OCI-LY1 (cell line): ENCODE measurements at regions not wholly inside any gene's neighbourhood (a gene's known extent, or its start where the extent isn't known, plus 50 kb on each side); places are given as distances from the start of the nearest gene placed in this dataset.

Source experiments
- H2AFZ ChIP-seq: fragments of 200-600 bp; sonication (generic), shearing (Covaris generic); 2 replicates; pipeline ENCODE4 v1.6.0; 2014; ENCODE audit warnings: antibody characterized with exemption, mild to moderate bottlenecking, low read length
- H3F3A ChIP-seq: fragments of 200-600 bp; sonication (generic), shearing (Covaris generic); 2 replicates; pipeline ENCODE4 v1.6.0; 2014; ENCODE audit warnings: mild to moderate bottlenecking, antibody characterized with exemption, low read length, moderate library complexity; ENCODE audit not compliant: insufficient read depth
- H3K27ac ChIP-seq: fragments of 200-600 bp; sonication (generic); 2 replicates; pipeline ENCODE4 v1.5.1; 2014; ENCODE audit warnings: low read length, mixed run types, mild to moderate bottlenecking, low read depth; ENCODE audit not compliant: poor library complexity, severe bottlenecking
- H3K27me3 ChIP-seq: fragments of 200-600 bp; sonication (generic); 2 replicates; pipeline ENCODE4 v1.6.0; 2014; ENCODE audit warnings: antibody characterized with exemption, mild to moderate bottlenecking, low read length, moderate library complexity; ENCODE audit not compliant: insufficient read depth
- H3K36me3 ChIP-seq: fragments of 200-600 bp; sonication (generic); 2 replicates; pipeline ENCODE4 v1.6.1; 2014; ENCODE audit warnings: mild to moderate bottlenecking, antibody characterized with exemption, low read length, moderate library complexity, mixed read lengths; ENCODE audit not compliant: insufficient read depth
- H3K4me1 ChIP-seq: fragments of 200-600 bp; sonication (generic); 2 replicates; pipeline ENCODE4 v1.5.1; 2014; ENCODE audit warnings: mild to moderate bottlenecking, low read length, moderate library complexity; ENCODE audit not compliant: insufficient read depth, severe bottlenecking
- H3K4me2 ChIP-seq: fragments of 200-600 bp; sonication (generic), shearing (Covaris generic); 2 replicates; pipeline ENCODE4 v1.6.1; 2014; ENCODE audit warnings: low read length
- H3K4me3 ChIP-seq: fragments of 200-600 bp; sonication (generic); 2 replicates; pipeline ENCODE4 v1.5.1; 2014; ENCODE audit warnings: low read length, low read depth, mild to moderate bottlenecking, mixed read lengths; ENCODE audit not compliant: poor library complexity, severe bottlenecking
- H3K79me2 ChIP-seq: fragments of 200-600 bp; shearing (Covaris generic); 2 replicates; pipeline ENCODE4 v1.6.1; 2016; ENCODE audit warnings: mixed run types, low read length, mixed read lengths; ENCODE audit not compliant: insufficient read depth
- H3K9ac ChIP-seq: fragments of 200-600 bp; sonication (generic), shearing (Covaris generic); 2 replicates; pipeline ENCODE4 v1.6.1; 2014; ENCODE audit warnings: mild to moderate bottlenecking, low read length, mixed read lengths
- H3K9me2 ChIP-seq: fragments of 200-600 bp; sonication (generic), shearing (Covaris generic); 2 replicates; pipeline ENCODE4 v1.6.1; 2014; ENCODE audit warnings: low read depth, mild to moderate bottlenecking, low read length, mixed read lengths
- H3K9me3 ChIP-seq: fragments of 200-600 bp; shearing (Covaris generic); 2 replicates; pipeline ENCODE4 v1.6.1; 2014; ENCODE audit warnings: low read length, mixed read lengths
- H4K20me1 ChIP-seq: fragments of 200-600 bp; sonication (generic), shearing (Covaris generic); 2 replicates; pipeline ENCODE4 v1.6.0; 2016; ENCODE audit warnings: mild to moderate bottlenecking, low read length; ENCODE audit not compliant: insufficient read depth
- CTCF ChIP-seq: fragments of 200-600 bp; sonication (generic), shearing (Covaris generic); IDR thresholded peaks from 2 replicates; pipeline ENCODE4 v1.5.1; 2017; ENCODE audit warnings: mild to moderate bottlenecking, antibody characterized with exemption, low read length, moderate library complexity, mixed read lengths
- EZH2 ChIP-seq: fragments of 200-600 bp; sonication (generic), shearing (Covaris generic); IDR thresholded peaks from 2 replicates; pipeline ENCODE4 v1.8.0; 2017; ENCODE audit warnings: borderline replicate concordance, mixed run types, mild to moderate bottlenecking, antibody characterized with exemption, low read length, moderate library complexity, mixed read lengths

- H3F3A ChIP-seq: no peaks in the 10 kb centered on the region
- no peak overlapping the region for H2AFZ ChIP-seq
- no peak overlapping the region for H3K27ac ChIP-seq
- no peak overlapping the region for H3K4me3 ChIP-seq
- H3K79me2 ChIP-seq: no peaks in the 10 kb centered on the region
- H3K4me1 ChIP-seq: no peaks in the 10 kb centered on the region
- no peaks in the 10 kb centered on the region for H3K9me3 ChIP-seq
- H3K9ac ChIP-seq: no peak overlapping the region
- H4K20me1 ChIP-seq: no peaks in the 10 kb centered on the region
- H3K9me2 ChIP-seq: no peaks in the 10 kb centered on the region
- no peak overlapping the region for H3K4me2 ChIP-seq
- H3K36me3 ChIP-seq: no peaks in the 10 kb centered on the region
- H3K27me3 ChIP-seq: no peaks in the 10 kb centered on the region; the same call in 1 of the 2 replicates
- no peak for TF ChIP-seq CTCF
- TF ChIP-seq EZH2: no peak
Measured at GRCh38 chr6:165717732-165718465, 54.9 kb upstream of the PDE10A start.

- no peaks in the 10 kb centered on the region for H3K79me2 ChIP-seq
- no peaks in the 10 kb centered on the region for H3K9me2 ChIP-seq
- H3K36me3 ChIP-seq: no peaks in the 10 kb centered on the region
- no peak overlapping the region for H3K9ac ChIP-seq
- no peaks in the 10 kb centered on the region for H3K9me3 ChIP-seq
- no peaks in the 10 kb centered on the region for H4K20me1 ChIP-seq
- H3K4me3 ChIP-seq: no peak overlapping the region
- no peaks in the 10 kb centered on the region for H3K4me1 ChIP-seq
- no peak overlapping the region for H3K4me2 ChIP-seq
- TF ChIP-seq CTCF (no peak), EZH2 (no peak)
- no peak overlapping the region for H3K27ac ChIP-seq
- H2AFZ ChIP-seq: no peak overlapping the region
- H3F3A ChIP-seq: no peaks in the 10 kb centered on the region
- H3K27me3 ChIP-seq: no peaks in the 10 kb centered on the region; the same call in 1 of the 2 replicates
Measured at GRCh38 chr6:165716886-165717285, 53.8 kb upstream of the PDE10A start.

GRCh38 chr6:165715428-165715827 is 52.4 kb upstream of the PDE10A start:
- no peaks in the 10 kb centered on the region for H3K9me3 ChIP-seq
- no peak overlapping the region for H3K4me3 ChIP-seq

More at GRCh38 chr6:165715428-165715827, 52.4 kb upstream of the PDE10A start:
- no peak overlapping the region for H3K27ac ChIP-seq
- no peaks in the 10 kb centered on the region for H3K4me1 ChIP-seq
- no peaks in the 10 kb centered on the region for H3K79me2 ChIP-seq
- H2AFZ ChIP-seq: no peak overlapping the region
- TF ChIP-seq CTCF: no peak
- no peak for TF ChIP-seq EZH2
- no peaks in the 10 kb centered on the region for H3K9me2 ChIP-seq
- H3K36me3 ChIP-seq: no peaks in the 10 kb centered on the region
- H3K27me3 ChIP-seq: no peaks in the 10 kb centered on the region; the same call in 1 of the 2 replicates
- no peak overlapping the region for H3K4me2 ChIP-seq
- no peak overlapping the region for H3K9ac ChIP-seq
- H4K20me1 ChIP-seq: no peaks in the 10 kb centered on the region
- no peaks in the 10 kb centered on the region for H3F3A ChIP-seq
